ENCODE measurements at regions not wholly inside any gene's neighbourhood (a gene's known extent, or its start where the extent isn't known, plus 50 kb on each side); places are given as distances from the start of the nearest gene placed in this dataset.
A peak's percentile ranks its signal among the peaks of the same experiment; 100 is the strongest.

- no peak for TF ChIP-seq CTCF (tag by site-specific recombination; IDR thresholded peaks at IDR 0.05)
- TF ChIP-seq ZBTB49 (tag by site-specific recombination; IDR thresholded peaks at IDR 0.05; ENCODE audit: low read depth) = no peak
- TF ChIP-seq TCF7L2 (IDR thresholded peaks at IDR 0.05; ENCODE audit: borderline replicate concordance, low read depth, low read length) = peak; percentile 61; the same call in 1 of the 2 replicates
- no peak for TF ChIP-seq ZNF292 (tag by site-specific recombination; IDR thresholded peaks at IDR 0.05; ENCODE audit: borderline replicate concordance, low read depth)
- TF ChIP-seq YY1 (tag by site-specific recombination; IDR thresholded peaks at IDR 0.05) = no peak
- no peak for TF ChIP-seq ZNF280D (tag by site-specific recombination; IDR thresholded peaks at IDR 0.05)
- TF ChIP-seq ZFP37 (tag by site-specific recombination; IDR thresholded peaks at IDR 0.05) = no peak
These were observed 1033.6 kb downstream of the SLITRK5 start for GRCh38 chr13:88704600-88705275.

All from HEK293 (cell line).